GM23338 (cell line): ENCODE measurements at regions not wholly inside any gene's neighbourhood (a gene's known extent, or its start where the extent isn't known, plus 50 kb on each side); places are given as distances from the start of the nearest gene placed in this dataset.
A peak's percentile ranks its signal among the peaks of the same experiment; 100 is the strongest.

Source experiments
- ATAC-seq: fragments of 200-7000 bp; cut with Tn5 transposase; 3 replicates; pipeline ENCODE4 v1.9.1; 2020
- DNase-seq: peaks from one replicate; pipeline ENCODE4 v3.0.0-alpha.2; 2015; ENCODE audit warnings: low spot score
- H2AFZ ChIP-seq: fragments of 200-600 bp; sonication (generic); 2 replicates; pipeline ENCODE4 v1.8.0; 2016; ENCODE audit warnings: antibody characterized with exemption, mild to moderate bottlenecking, moderate library complexity
- H3F3A ChIP-seq: fragments of 200-600 bp; sonication (generic); replicated peaks from 2 replicates; pipeline ENCODE4 v1.8.0; 2017; ENCODE audit warnings: antibody characterized with exemption, mixed run types, low read depth
- H3K27ac ChIP-seq: fragments of 200-600 bp; sonication (generic); 2 replicates; pipeline ENCODE4 v1.6.1; 2016; ENCODE audit warnings: low read depth
- H3K27me3 ChIP-seq: fragments of 200-600 bp; sonication (generic); 2 replicates; pipeline ENCODE4 v1.8.0; 2016; ENCODE audit warnings: mild to moderate bottlenecking, mixed run types, moderate library complexity; ENCODE audit not compliant: insufficient read depth
- H3K36me3 ChIP-seq: fragments of 200-600 bp; sonication (generic); 2 replicates; pipeline ENCODE4 v1.8.0; 2016; ENCODE audit warnings: mild to moderate bottlenecking; ENCODE audit not compliant: insufficient read depth
- H3K4me1 ChIP-seq: fragments of 200-600 bp; sonication (generic); 2 replicates; pipeline ENCODE4 v1.8.0; 2016; ENCODE audit warnings: mild to moderate bottlenecking, moderate library complexity; ENCODE audit not compliant: insufficient read depth
- H3K4me2 ChIP-seq: fragments of 200-600 bp; sonication (generic); 2 replicates; pipeline ENCODE4 v1.7.1; 2017; ENCODE audit warnings: mixed run types
- H3K4me3 ChIP-seq: fragments of 200-600 bp; sonication (generic); 2 replicates; pipeline ENCODE4 v1.6.1; 2016; ENCODE audit warnings: mixed run types
- H3K79me2 ChIP-seq: fragments of 200-600 bp; sonication (generic); replicated peaks from 2 replicates; pipeline ENCODE4 v1.8.0; 2017; ENCODE audit warnings: mild to moderate bottlenecking; ENCODE audit not compliant: insufficient read depth
- H3K9me2 ChIP-seq: fragments of 200-600 bp; sonication (generic); 2 replicates; pipeline ENCODE4 v1.8.0; 2017; ENCODE audit not compliant: insufficient read depth
- H4K20me1 ChIP-seq: fragments of 200-600 bp; sonication (generic); replicated peaks from 2 replicates; pipeline ENCODE4 v1.8.0; 2017; ENCODE audit warnings: mild to moderate bottlenecking; ENCODE audit not compliant: insufficient read depth
- H3K27ac Mint-ChIP-seq: 2 replicates; pipeline ENCODE4 v1.8.0; 2020; ENCODE audit warnings: inconsistent platforms, mild to moderate bottlenecking, moderate library complexity, mixed read lengths
- H3K27me3 Mint-ChIP-seq: 3 replicates; pipeline ENCODE4 v1.8.0; 2022; ENCODE audit warnings: low read depth, mild to moderate bottlenecking, moderate library complexity, mixed read lengths, inconsistent platforms; ENCODE audit not compliant: insufficient read depth, poor library complexity
- H3K36me3 Mint-ChIP-seq: 3 replicates; pipeline ENCODE4 v1.8.0; 2021; ENCODE audit warnings: low read depth, mild to moderate bottlenecking, inconsistent platforms, moderate library complexity, mixed read lengths
- H3K4me1 Mint-ChIP-seq: 3 replicates; pipeline ENCODE4 v1.8.0; 2020; ENCODE audit warnings: mild to moderate bottlenecking, inconsistent platforms, mixed read lengths
- H3K4me3 Mint-ChIP-seq: 3 replicates; pipeline ENCODE4 v1.8.0; 2021; ENCODE audit warnings: moderate library complexity, mild to moderate bottlenecking, inconsistent platforms, mixed read lengths
- H3K9me3 Mint-ChIP-seq: 3 replicates; pipeline ENCODE4 v1.8.0; 2020; ENCODE audit warnings: moderate library complexity, mild to moderate bottlenecking, inconsistent platforms, mixed read lengths
- CREB1 ChIP-seq: fragments of 250-450 bp; sonication (Bioruptor Pico); IDR thresholded peaks from 2 replicates; pipeline ENCODE4 v1.5.0; 2020; ENCODE audit warnings: low read depth, mild to moderate bottlenecking, moderate library complexity
- CTCF ChIP-seq, 2 experiments: fragments of 200-600 bp in 1 of 2; sonication (generic) in 1 of 2; conservative IDR thresholded peaks; 2 replicates each; pipeline versions ENCODE4 v1.5.1 to v1.6.1; 2016 to 2017; ENCODE audit warnings: antibody characterized with exemption in 2 of 2, low read depth in 2 of 2, mild to moderate bottlenecking in 2 of 2, moderate library complexity in 1 of 2
- ETS1 ChIP-seq: IDR thresholded peaks from 2 replicates; pipeline ENCODE4 v1.6.1; 2016; ENCODE audit warnings: antibody characterized with exemption
- EZH2 ChIP-seq: fragments of 200-600 bp; sonication (generic); IDR thresholded peaks from one replicate; pipeline ENCODE4 v1.8.0; 2017; ENCODE audit warnings: antibody characterized with exemption, mild to moderate bottlenecking, low read depth; ENCODE audit not compliant: unreplicated experiment
- EZH2phosphoT487 ChIP-seq: fragments of 200-600 bp; sonication (generic); IDR thresholded peaks from one replicate; pipeline ENCODE4 v1.8.1; 2018; ENCODE audit warnings: antibody characterized with exemption; ENCODE audit not compliant: unreplicated experiment
- JUNB ChIP-seq: IDR thresholded peaks from one replicate; pipeline ENCODE4 v1.6.1; 2016; ENCODE audit warnings: antibody characterized with exemption; ENCODE audit not compliant: unreplicated experiment
- NANOG ChIP-seq: IDR thresholded peaks from 2 replicates; pipeline ENCODE4 v1.6.1; 2016; ENCODE audit warnings: antibody characterized with exemption, borderline replicate concordance
- POLR2AphosphoS5 ChIP-seq: IDR thresholded peaks from 2 replicates; pipeline ENCODE4 v1.6.1; 2016; ENCODE audit warnings: antibody characterized with exemption, low read depth
- REST ChIP-seq: IDR thresholded peaks from one replicate; pipeline ENCODE4 v1.6.1; 2018; ENCODE audit warnings: antibody characterized with exemption; ENCODE audit not compliant: unreplicated experiment
- STAT1 ChIP-seq: IDR thresholded peaks from one replicate; pipeline ENCODE4 v1.6.1; 2016; ENCODE audit warnings: antibody characterized with exemption; ENCODE audit not compliant: unreplicated experiment
- ZNF114 ChIP-seq: fragments of 250-450 bp; sonication (Bioruptor Pico); IDR thresholded peaks from 2 replicates; pipeline ENCODE4 v1.5.0; 2020; ENCODE audit warnings: mild to moderate bottlenecking, moderate library complexity
- ZNF331 ChIP-seq: fragments of 250-450 bp; sonication (Bioruptor Pico); IDR thresholded peaks from 2 replicates; pipeline ENCODE4 v1.5.0; 2020; ENCODE audit warnings: low read depth, mild to moderate bottlenecking, moderate library complexity
- ZNF462 ChIP-seq: fragments of 250-450 bp; sonication (Bioruptor Pico); IDR thresholded peaks from 2 replicates; pipeline ENCODE4 v1.5.0; 2020; ENCODE audit warnings: mild to moderate bottlenecking, moderate library complexity

GRCh38 chr2:199100326-199101110 is 357.2 kb downstream of the SATB2 start:
- Mint-ChIP-seq H3K27ac (no peak overlapping the region), H3K9me3 (no peaks in the 10 kb centered on the region), H3K4me3 (no peak overlapping the region), H3K27me3 (peaks cover 2% of the 10 kb centered on the region), H3K36me3 (no peaks in the 10 kb centered on the region), H3K4me1 (peaks cover 7% of the 10 kb centered on the region; the same call in 2 of the 3 replicates)
- TF ChIP-seq CREB1: no peak
- TF ChIP-seq STAT1: no peak
- no peak for TF ChIP-seq ZNF331 (CRISPR knock-in tag)
- TF ChIP-seq ZNF462 (CRISPR knock-in tag): no peak
- TF ChIP-seq JUNB: no peak
- no peak for TF ChIP-seq CTCF (conservative IDR thresholded peaks at IDR 0.05; ENCODE audit: low read depth in 2 of 2)
- TF ChIP-seq REST: no peak
- no peak for TF ChIP-seq EZH2
- no peak for TF ChIP-seq ETS1
- no peak for TF ChIP-seq NANOG
- TF ChIP-seq POLR2AphosphoS5: no peak
- no peak for TF ChIP-seq EZH2phosphoT487
- TF ChIP-seq ZNF114 (CRISPR knock-in tag): no peak
- Histone ChIP-seq H3K4me2 (no peak overlapping the region), H3K27ac (no peak overlapping the region), H3K27me3 (no peaks in the 10 kb centered on the region), H3K79me2 (no peaks in the 10 kb centered on the region), H2AFZ (peak overlapping the region; percentile 40; the same call in 1 of the 2 replicates), H3K4me3 (no peak overlapping the region), H3F3A (no peaks in the 10 kb centered on the region), H3K4me1 (no peaks in the 10 kb centered on the region), H3K36me3 (no peaks in the 10 kb centered on the region), H4K20me1 (no peaks in the 10 kb centered on the region), H3K9me2 (no peaks in the 10 kb centered on the region)
- ATAC-seq (no peak), DNase-seq (peak; percentile 14)
